K562 (cell line): ENCODE measurements at regions not wholly inside any gene's neighbourhood (a gene's known extent, or its start where the extent isn't known, plus 50 kb on each side); places are given as distances from the start of the nearest gene placed in this dataset.

ENCODE experiments used
- ATAC-seq: fragments of 200-7000 bp; cut with Tn5 transposase; 3 replicates; pipeline ENCODE4 v1.9.1; 2020; ENCODE audit warnings: moderate library complexity
- BruUV-seq: library from RNA; stranded (reverse); fragments of 400-500 nt; replicated peaks from 2 replicates; lab custom pipeline; 2021; lab: Mats Ljungman, UMichigan
- CTCF ChIA-PET: fragments of 300-600 bp; formaldehyde crosslinking; extraction: SDS; loops from one replicate; lab custom pipeline; 2021; ENCODE audit warnings: low intra/inter-chr PET ratio; lab: Yijun Ruan, JAX
- POLR2A ChIA-PET: fragments of 300-600, 350-650 bp; sonication (Branson Sonifier 250); formaldehyde crosslinking; extraction: SDS; loops from one replicate; lab custom pipeline; 2021; ENCODE audit warnings: antibody characterized with exemption, inconsistent platforms; lab: Yijun Ruan, JAX
- DNase-seq, 4 experiments: peaks; one replicate each; pipeline versions ENCODE4 v3.0.0 to v3.0.0-alpha.2; 2011 to 2018; ENCODE audit warnings: low spot score in 3 of 4, mixed read lengths in 3 of 4; ENCODE audit errors: extremely low read depth in 1 of 4
- FAIRE-seq: peaks from 2 replicates; lab custom pipeline; 2011; peaks lifted over from hg19 to GRCh38; lab: Jason Lieb, UNC
- H2AFZ ChIP-seq: 2 replicates; pipeline ENCODE4 v1.6.0; 2011; ENCODE audit warnings: low read depth, low read length, control low read depth, inconsistent platforms
- H3K27ac ChIP-seq: fragments of 200-600 bp; 3 replicates; pipeline ENCODE4 v1.8.0; 2011; ENCODE audit warnings: low read depth, mild to moderate bottlenecking, control low read depth, inconsistent platforms, low read length, moderate library complexity, mixed read lengths; ENCODE audit errors: extremely low read depth
- H3K27me3 ChIP-seq, 2 experiments: fragments of 300-600 bp in 1 of 2; 2 replicates in 1 of 2; 3 replicates in 1 of 2; pipeline versions ENCODE4 v1.6.0 to v1.8.0; 2011; ENCODE audit warnings: inconsistent platforms in 2 of 2, low read length in 2 of 2, mild to moderate bottlenecking in 1 of 2, mixed read lengths in 1 of 2, moderate library complexity in 1 of 2; ENCODE audit not compliant: control insufficient read depth in 2 of 2, insufficient read depth in 2 of 2
- H3K36me3 ChIP-seq: fragments of 300-600 bp; 3 replicates; pipeline ENCODE4 v1.8.0; 2011; ENCODE audit warnings: mild to moderate bottlenecking, low read length, inconsistent platforms; ENCODE audit not compliant: control insufficient read depth, insufficient read depth
- H3K4me1 ChIP-seq, 2 experiments: fragments of 200-600 bp in 1 of 2; replicated peaks in 1 of 2; 2 replicates in 1 of 2; 3 replicates in 1 of 2; pipeline versions ENCODE4 v1.5.1 to v1.8.0; 2011; ENCODE audit warnings: inconsistent platforms in 2 of 2, low read length in 2 of 2, mild to moderate bottlenecking in 1 of 2, mixed read lengths in 1 of 2, moderate library complexity in 1 of 2; ENCODE audit not compliant: control insufficient read depth in 2 of 2, insufficient read depth in 2 of 2
- H3K4me2 ChIP-seq: 2 replicates; pipeline ENCODE4 v1.6.1; 2011; ENCODE audit warnings: low read length, control low read depth, inconsistent platforms, mixed read lengths; ENCODE audit not compliant: insufficient read depth
- H3K4me3 ChIP-seq: fragments of 200-600 bp; sonication (generic), shearing (Covaris generic); 2 replicates; pipeline ENCODE4 v1.5.1; 2016; ENCODE audit warnings: control low read depth, inconsistent platforms
- H3K79me2 ChIP-seq: fragments of 200-600 bp; 3 replicates; pipeline ENCODE4 v1.8.0; 2011; ENCODE audit warnings: low read length, inconsistent platforms; ENCODE audit not compliant: control insufficient read depth, insufficient read depth
- H3K9ac ChIP-seq, 2 experiments: 2 replicates each; pipeline versions ENCODE4 v1.6.0 to v1.6.1; 2011; ENCODE audit warnings: low read depth in 2 of 2, low read length in 2 of 2, control low read depth in 1 of 2, inconsistent platforms in 1 of 2, mild to moderate bottlenecking in 1 of 2, mixed read lengths in 1 of 2; ENCODE audit not compliant: insufficient read depth in 1 of 2
- H3K9me1 ChIP-seq: one replicate; pipeline ENCODE4 v1.6.0; 2011; ENCODE audit warnings: inconsistent platforms, mild to moderate bottlenecking, low read length, moderate library complexity; ENCODE audit not compliant: control insufficient read depth, insufficient read depth
- H3K9me3 ChIP-seq: replicated peaks from 2 replicates; pipeline ENCODE4 v1.5.1; 2011; ENCODE audit warnings: low read depth, low read length, inconsistent platforms; ENCODE audit not compliant: control insufficient read depth, insufficient read depth
- H4K20me1 ChIP-seq: replicated peaks from 2 replicates; pipeline ENCODE4 v1.6.1; 2011; ENCODE audit warnings: low read length, inconsistent platforms, mixed read lengths; ENCODE audit not compliant: control insufficient read depth, insufficient read depth
- CREM ChIP-seq: IDR thresholded peaks from 2 replicates; pipeline ENCODE4 v1.6.1; 2014; ENCODE audit warnings: antibody characterized with exemption, low read depth
- EHMT2 ChIP-seq: fragments of 450-650 bp; IDR thresholded peaks from 2 replicates; pipeline ENCODE4 v1.6.1; 2018; ENCODE audit warnings: antibody characterized with exemption
- LARP7 ChIP-seq: fragments of 450-650 bp; IDR thresholded peaks from 2 replicates; pipeline ENCODE4 v1.6.1; 2016
- MLX ChIP-seq, 2 experiments: fragments of 450-650 bp in 1 of 2; sonication (generic) in 1 of 2; formaldehyde crosslinking; conservative IDR thresholded peaks; 2 replicates each; pipeline versions ENCODE4 v1.4.0 to v1.8.1; 2020 to 2022; ENCODE audit warnings: mild to moderate bottlenecking in 1 of 2, missing genetic modification reagents in 1 of 2
- MYC ChIP-seq, 2 experiments: fragments of 250-450 bp in 1 of 2; sonication (Bioruptor Pico) in 1 of 2; IDR thresholded peaks; 2 replicates each; pipeline versions ENCODE4 v1.5.1 to v1.6.1; 2012 to 2021; ENCODE audit warnings: low read depth in 2 of 2, borderline replicate concordance in 1 of 2, improper control_type of control experiment in 1 of 2, low read length in 1 of 2, mild to moderate bottlenecking in 1 of 2, moderate library complexity in 1 of 2
- RNF2 ChIP-seq: sonication (generic); IDR thresholded peaks from 2 replicates; pipeline ENCODE4 v1.6.1; 2016
- RREB1 ChIP-seq: fragments of 250-450 bp; sonication (Bioruptor Pico); IDR thresholded peaks from 2 replicates; pipeline ENCODE4 v1.4.0; 2020
- SIX5 ChIP-seq, 2 experiments: IDR thresholded peaks; 2 replicates each; pipeline ENCODE4 v1.6.1; 2011; ENCODE audit warnings: low read length in 2 of 2, borderline replicate concordance in 1 of 2, low read depth in 1 of 2, mild to moderate bottlenecking in 1 of 2, moderate library complexity in 1 of 2; ENCODE audit not compliant: insufficient read depth in 1 of 2
- SMAD2 ChIP-seq: fragments of 150-350 bp; IDR thresholded peaks from 2 replicates; pipeline ENCODE4 v1.6.1; 2014; ENCODE audit warnings: low read depth, mild to moderate bottlenecking, low read length
- THRAP3 ChIP-seq: fragments of 450-650 bp; IDR thresholded peaks from 2 replicates; pipeline ENCODE4 v1.6.1; 2016; ENCODE audit warnings: mild to moderate bottlenecking, inconsistent platforms, borderline replicate concordance
- ZNF165 ChIP-seq: fragments of 250-450 bp; sonication (Bioruptor Pico); IDR thresholded peaks from 2 replicates; pipeline ENCODE4 v1.4.0; 2020; ENCODE audit warnings: borderline replicate concordance
- WGBS: fragments of 100-300 bp; shearing (Covaris generic); methylation state at CpG from one replicate; pipeline ENCODE4 v1.1.6; 2016; ENCODE audit warnings: low coverage, mixed read lengths; ENCODE audit not compliant: insufficient coverage; ENCODE audit errors: missing lambda C conversion rate; 5-methylcytosine and 5-hydroxymethylcytosine counted together
- in situ Hi-C: fragments of 300-500 bp; cut with MboI; formaldehyde crosslinking; loops from 4 replicates; pipeline ENCODE4 v1.15.0; 2018; ENCODE audit warnings: inconsistent platforms, mixed read lengths
- intact Hi-C: fragments of 100-400 bp; cut with micrococcal nuclease; formaldehyde crosslinking; loops from 2 replicates; pipeline ENCODE4 v1.14.2; 2022

GRCh38 chr4:13851085-13851940 lies 223.8 kb upstream of the BOD1L1 start (continued):
- TF ChIP-seq RREB1 (CRISPR knock-in tag), result no peak

GRCh38 chr4:13852411-13852810 lies 224.9 kb upstream of the BOD1L1 start:
- Histone ChIP-seq H3K27ac (no peak overlapping the region), H3K9me1 (no peaks in the 10 kb centered on the region), H3K4me1 (no peaks in the 10 kb centered on the region), H4K20me1 (no peaks in the 10 kb centered on the region), H3K4me3 (no peak overlapping the region), H3K9me3 (no peaks in the 10 kb centered on the region; the same call in 1 of the 2 replicates), H3K27me3 (no peaks in the 10 kb centered on the region), H2AFZ (no peak overlapping the region), H3K4me2 (no peak overlapping the region), H3K36me3 (no peaks in the 10 kb centered on the region), H3K9ac (no peak overlapping the region), H3K79me2 (no peaks in the 10 kb centered on the region)
- ChIA-PET CTCF (no interaction called here), POLR2A (no interaction called here)
- DNase-seq (no peak), ATAC-seq (no peak), FAIRE-seq (no peak)
- 6% methylated on average over 1 of the region's 1 CpG for WGBS
- TF ChIP-seq RNF2 (no peak), SMAD2 (no peak), CREM (no peak), MLX (CRISPR knock-in tag; conservative IDR thresholded peaks at IDR 0.05) (no peak), MYC (IDR thresholded peaks at IDR 0.05; ENCODE audit: low read depth, low read length) (no peak), MYC (CRISPR knock-in tag; IDR thresholded peaks at IDR 0.05; ENCODE audit: borderline replicate concordance, low read depth) (no peak), LARP7 (no peak), EHMT2 (no peak), SIX5 (IDR thresholded peaks at IDR 0.05; ENCODE audit: borderline replicate concordance in 1 of 2, insufficient read depth in 1 of 2, low read depth in 1 of 2, low read length in 2 of 2) (no peak), THRAP3 (no peak), ZNF165 (CRISPR knock-in tag) (no peak)
- in situ Hi-C loops, result no loop called here
- intact Hi-C loops, result no loop called here
- no TSS peak for BruUV-seq
